Activated naive CD4-positive, alpha-beta T cell treated with anti-CD3 and anti-CD28 coated beads, Interleukin-2, amount 10 ng/mL, durations not matched to agents 7 days and 5 days (primary cell): ENCODE measurements at regions not wholly inside any gene's neighbourhood (a gene's known extent, or its start where the extent isn't known, plus 50 kb on each side); places are given as distances from the start of the nearest gene placed in this dataset.
"Not testable (repeated sequence)": the region's sequence is repeated elsewhere in the genome, so short reads cannot be mapped to it uniquely, and the experiment has no call there.

Experiments
- CTCF ChIA-PET: fragments of 350-600 bp; sonication (Branson Sonifier 250); formaldehyde crosslinking; loops from one replicate; lab custom pipeline; 2021; ENCODE audit warnings: antibody characterized with exemption; lab: Charles Lee
- DNase-seq: peaks from one replicate; pipeline ENCODE4 v3.0.0-alpha.2; 2020
- H3K27ac Mint-ChIP-seq: one replicate; pipeline ENCODE4 v1.8.0; 2021; ENCODE audit warnings: mild to moderate bottlenecking, moderate library complexity, mixed read lengths
- H3K27me3 Mint-ChIP-seq: one replicate; pipeline ENCODE4 v1.8.0; 2021; ENCODE audit warnings: mild to moderate bottlenecking, mixed read lengths
- H3K36me3 Mint-ChIP-seq: one replicate; pipeline ENCODE4 v1.8.0; 2021; ENCODE audit warnings: mixed read lengths
- H3K4me1 Mint-ChIP-seq: one replicate; pipeline ENCODE4 v1.8.0; 2021; ENCODE audit warnings: mixed read lengths
- H3K4me3 Mint-ChIP-seq: one replicate; pipeline ENCODE4 v1.8.0; 2021; ENCODE audit warnings: mild to moderate bottlenecking, moderate library complexity, mixed read lengths
- H3K9me3 Mint-ChIP-seq: one replicate; pipeline ENCODE4 v1.8.0; 2021; ENCODE audit warnings: mixed read lengths

GRCh38 chr7:113279256-113279655, 160.9 kb upstream of the SMIM30 start:
- Mint-ChIP-seq H3K4me1 (no peaks in the 10 kb centered on the region), H3K4me3 (no peak overlapping the region), H3K36me3 (no peaks in the 10 kb centered on the region), H3K27me3 (no peaks in the 10 kb centered on the region), H3K9me3 (no peaks in the 10 kb centered on the region), H3K27ac (no peak overlapping the region)
- no peak for DNase-seq
- CTCF ChIA-PET, result no interaction called here

GRCh38 chr7:113270790-113271189, 152.4 kb upstream of the SMIM30 start:
- CTCF ChIA-PET, result no interaction called here
- Mint-ChIP-seq H3K4me1 (no peaks in the 10 kb centered on the region), H3K9me3 (peaks cover 24% of the 10 kb centered on the region)

GRCh38 chr7:113269592-113269991, 151.2 kb upstream of the SMIM30 start:
- H3K27me3 Mint-ChIP-seq, H3K4me3 Mint-ChIP-seq, DNase-seq, H3K27ac Mint-ChIP-seq, CTCF ChIA-PET, H3K4me1 Mint-ChIP-seq, H3K36me3 Mint-ChIP-seq: not testable (repeated sequence)
- peaks cover 24% of the 10 kb centered on the region for H3K9me3 Mint-ChIP-seq

More at GRCh38 chr7:113270790-113271189, 152.4 kb upstream of the SMIM30 start:
- no peaks in the 10 kb centered on the region for H3K36me3 Mint-ChIP-seq
- H3K27me3 Mint-ChIP-seq, result no peaks in the 10 kb centered on the region
- DNase-seq, result no peak
- no peak overlapping the region for H3K27ac Mint-ChIP-seq
- no peak overlapping the region for H3K4me3 Mint-ChIP-seq

GRCh38 chr7:113268757-113269156, 150.4 kb upstream of the SMIM30 start:
- no peak for DNase-seq
- H3K27me3 Mint-ChIP-seq, result no peaks in the 10 kb centered on the region
- no peak overlapping the region for H3K4me3 Mint-ChIP-seq
- peaks cover 23% of the 10 kb centered on the region for H3K9me3 Mint-ChIP-seq
- H3K27ac Mint-ChIP-seq, result no peak overlapping the region
- H3K4me1 Mint-ChIP-seq, result no peaks in the 10 kb centered on the region
- no peaks in the 10 kb centered on the region for H3K36me3 Mint-ChIP-seq
- CTCF ChIA-PET, result no interaction called here

GRCh38 chr7:113267885-113268284, 149.5 kb upstream of the SMIM30 start:
- Mint-ChIP-seq H3K9me3 (peaks cover 19% of the 10 kb centered on the region), H3K4me1 (no peaks in the 10 kb centered on the region), H3K27ac (no peak overlapping the region), H3K4me3 (no peak overlapping the region), H3K36me3 (no peaks in the 10 kb centered on the region), H3K27me3 (no peaks in the 10 kb centered on the region)
- CTCF ChIA-PET, result no interaction called here
- DNase-seq, result no peak

- Mint-ChIP-seq H3K27me3 (no peaks in the 10 kb centered on the region), H3K4me3 (no peak overlapping the region), H3K27ac (no peak overlapping the region), H3K9me3 (peaks cover 16% of the 10 kb centered on the region), H3K36me3 (no peaks in the 10 kb centered on the region), H3K4me1 (no peaks in the 10 kb centered on the region)
- CTCF ChIA-PET, result no interaction called here
- DNase-seq, result no peak
Observed at GRCh38 chr7:113267271-113267670, 148.9 kb upstream of the SMIM30 start.

GRCh38 chr7:113263749-113264148, 145.4 kb upstream of the SMIM30 start:
- H3K27ac Mint-ChIP-seq, result no peak overlapping the region
- peaks cover 10% of the 10 kb centered on the region for H3K9me3 Mint-ChIP-seq
- no peak overlapping the region for H3K4me3 Mint-ChIP-seq
- CTCF ChIA-PET, result no interaction called here
- H3K27me3 Mint-ChIP-seq, result no peaks in the 10 kb centered on the region
- H3K4me1 Mint-ChIP-seq, result no peaks in the 10 kb centered on the region
- no peak for DNase-seq
- H3K36me3 Mint-ChIP-seq, result no peaks in the 10 kb centered on the region

DNA sequence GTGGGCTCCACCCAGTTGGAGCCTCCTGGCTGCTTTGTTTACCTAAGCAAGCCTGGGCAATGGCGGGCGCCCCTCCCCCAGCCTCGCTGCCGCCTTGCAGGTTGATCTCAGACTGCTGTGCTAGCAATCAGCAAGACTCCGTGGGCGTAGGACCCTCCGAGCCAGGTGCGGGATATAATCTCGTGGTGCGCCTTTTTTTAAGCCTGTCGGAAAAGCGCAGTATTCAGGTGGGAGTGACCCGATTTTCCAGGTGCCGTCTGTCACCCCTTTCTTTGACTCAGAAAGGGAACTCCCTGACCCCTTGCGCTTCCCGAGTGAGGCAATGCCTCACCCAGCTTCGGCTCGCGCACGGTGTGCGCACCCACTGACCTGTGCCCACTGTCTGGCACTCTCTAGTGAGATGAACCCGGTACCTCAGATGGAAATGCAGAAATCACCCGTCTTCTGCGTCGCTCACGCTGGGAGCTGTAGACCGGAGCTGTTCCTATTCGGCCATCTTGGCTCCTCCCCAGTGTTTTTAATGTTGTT, 144.9 kb upstream of the SMIM30 start:
- H3K4me1 Mint-ChIP-seq, H3K36me3 Mint-ChIP-seq, H3K27ac Mint-ChIP-seq, CTCF ChIA-PET, H3K27me3 Mint-ChIP-seq, H3K4me3 Mint-ChIP-seq, DNase-seq, H3K9me3 Mint-ChIP-seq: not testable (repeated sequence)

- H3K27ac Mint-ChIP-seq, result no peak overlapping the region
- CTCF ChIA-PET, result no interaction called here
- no peak for DNase-seq
Observed at GRCh38 chr7:113256883-113257531, 138.7 kb upstream of the SMIM30 start.

DNA sequence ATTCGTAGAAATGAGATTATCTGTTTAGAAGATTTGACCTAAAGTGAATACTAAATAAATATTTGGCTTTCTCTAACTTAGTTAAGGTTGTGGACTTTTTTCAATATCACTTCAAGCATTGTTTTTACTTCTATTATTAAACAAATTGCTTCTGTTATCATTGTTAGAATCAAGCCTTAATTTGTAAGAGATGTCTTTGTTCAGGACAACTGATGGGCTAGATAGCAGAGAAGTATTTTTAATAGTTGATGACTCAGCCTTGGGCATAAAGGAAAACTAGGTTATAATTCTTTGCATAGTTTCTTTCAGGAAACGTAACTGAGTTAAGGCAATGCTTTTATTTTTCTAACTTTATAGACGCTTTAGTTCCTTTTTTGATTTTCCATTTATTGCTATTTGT, 128.8 kb upstream of the SMIM30 start:
- CTCF ChIA-PET, result no interaction called here
- H3K36me3 Mint-ChIP-seq, result no peaks in the 10 kb centered on the region
- no peak overlapping the region for H3K4me3 Mint-ChIP-seq
- DNase-seq, result no peak
- no peaks in the 10 kb centered on the region for H3K4me1 Mint-ChIP-seq
- peaks cover 5% of the 10 kb centered on the region for H3K9me3 Mint-ChIP-seq
- H3K27ac Mint-ChIP-seq, result no peak overlapping the region
- no peaks in the 10 kb centered on the region for H3K27me3 Mint-ChIP-seq

More at GRCh38 chr7:113256883-113257531, 138.7 kb upstream of the SMIM30 start:
- Mint-ChIP-seq H3K27me3 (no peaks in the 10 kb centered on the region), H3K4me3 (no peak overlapping the region), H3K9me3 (peaks cover 2% of the 10 kb centered on the region), H3K36me3 (no peaks in the 10 kb centered on the region), H3K4me1 (no peaks in the 10 kb centered on the region)

DNA sequence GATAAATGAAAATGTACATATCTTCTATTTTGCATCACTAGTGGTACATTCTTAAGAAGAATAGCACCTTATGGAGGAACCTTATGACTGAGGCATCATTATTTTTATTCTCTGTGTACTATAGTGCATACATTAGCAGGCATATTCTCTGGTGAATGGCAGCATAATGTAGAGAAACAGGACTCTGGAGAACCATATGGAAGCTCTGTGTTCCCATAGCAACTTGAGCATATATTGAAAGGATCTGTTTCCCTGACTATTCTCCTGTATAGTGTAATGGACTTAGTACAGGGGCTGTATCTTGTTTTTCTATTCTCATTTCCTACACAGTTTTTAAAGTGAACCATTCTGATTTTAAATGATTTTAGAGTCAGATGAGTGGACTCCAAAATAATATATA, 128.4 kb upstream of the SMIM30 start:
- CTCF ChIA-PET, result no interaction called here
- Mint-ChIP-seq H3K27me3 (no peaks in the 10 kb centered on the region), H3K27ac (no peak overlapping the region), H3K4me3 (no peak overlapping the region), H3K4me1 (no peaks in the 10 kb centered on the region), H3K36me3 (no peaks in the 10 kb centered on the region), H3K9me3 (peaks cover 5% of the 10 kb centered on the region)
- no peak for DNase-seq

- H3K27me3 Mint-ChIP-seq, result no peaks in the 10 kb centered on the region
- no peak overlapping the region for H3K4me3 Mint-ChIP-seq
- no peak overlapping the region for H3K27ac Mint-ChIP-seq
- H3K4me1 Mint-ChIP-seq, result no peaks in the 10 kb centered on the region
- peaks cover 2% of the 10 kb centered on the region for H3K9me3 Mint-ChIP-seq
- no peaks in the 10 kb centered on the region for H3K36me3 Mint-ChIP-seq
- DNase-seq, result no peak
- CTCF ChIA-PET, result no interaction called here
Observed at GRCh38 chr7:113232885-113233284, 114.5 kb upstream of the SMIM30 start.

GRCh38 chr7:113230691-113231090, 112.3 kb upstream of the SMIM30 start:
- Mint-ChIP-seq H3K27ac (no peak overlapping the region), H3K4me3 (no peak overlapping the region), H3K27me3 (no peaks in the 10 kb centered on the region), H3K4me1 (no peaks in the 10 kb centered on the region), H3K9me3 (no peaks in the 10 kb centered on the region), H3K36me3 (no peaks in the 10 kb centered on the region)
- CTCF ChIA-PET, result no interaction called here
- no peak for DNase-seq

DNA sequence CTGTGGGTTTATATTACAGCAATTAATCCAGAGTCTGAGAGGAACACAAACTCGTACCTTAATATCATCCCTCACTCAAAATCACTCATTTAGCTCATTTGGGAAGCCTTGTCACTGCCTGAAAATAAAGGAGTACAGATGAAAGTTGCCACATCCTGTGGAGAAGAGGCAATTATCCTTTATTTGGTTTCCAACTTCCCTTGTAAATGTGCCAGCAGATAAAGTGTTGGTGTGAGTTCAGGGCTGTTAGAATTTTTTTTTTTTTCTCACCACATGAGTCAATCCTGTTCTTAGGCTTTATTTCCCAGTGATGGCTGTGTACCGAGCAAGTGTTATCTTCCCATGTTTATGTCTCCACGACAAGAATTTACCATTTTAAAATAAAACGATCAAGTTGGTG, 99.0 kb upstream of the SMIM30 start:
- no peaks in the 10 kb centered on the region for H3K4me1 Mint-ChIP-seq

DNA sequence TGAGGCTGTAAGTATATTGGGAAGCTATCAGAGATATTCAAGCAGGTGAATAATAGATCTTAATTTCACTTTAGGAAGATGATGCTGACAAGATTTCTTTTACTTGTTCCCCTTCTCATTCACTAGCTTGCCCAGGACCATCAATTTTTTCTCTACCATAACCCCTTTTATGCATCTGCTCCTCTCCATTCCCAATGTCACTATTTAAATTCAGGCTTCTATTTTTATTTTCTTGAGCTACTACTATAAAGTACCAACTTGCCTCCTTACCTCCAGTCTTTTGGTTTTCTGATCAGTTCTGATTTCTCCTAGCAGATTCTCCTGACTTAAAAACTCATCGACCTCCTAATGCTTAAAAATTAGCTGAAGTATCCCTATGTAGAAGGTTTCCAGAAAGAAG, 97.7 kb upstream of the SMIM30 start:
- no peak for DNase-seq
- no peaks in the 10 kb centered on the region for H3K4me1 Mint-ChIP-seq
- no peak overlapping the region for H3K27ac Mint-ChIP-seq
- no peaks in the 10 kb centered on the region for H3K27me3 Mint-ChIP-seq
- no peaks in the 10 kb centered on the region for H3K36me3 Mint-ChIP-seq
- no peaks in the 10 kb centered on the region for H3K9me3 Mint-ChIP-seq
- no peak overlapping the region for H3K4me3 Mint-ChIP-seq
- CTCF ChIA-PET, result no interaction called here

More for the DNA sequence above, 99.0 kb upstream of the SMIM30 start:
- H3K9me3 Mint-ChIP-seq, result no peaks in the 10 kb centered on the region
- DNase-seq, result no peak
- CTCF ChIA-PET, result no interaction called here
- no peaks in the 10 kb centered on the region for H3K36me3 Mint-ChIP-seq
- H3K27me3 Mint-ChIP-seq, result no peaks in the 10 kb centered on the region
- no peak overlapping the region for H3K4me3 Mint-ChIP-seq
- H3K27ac Mint-ChIP-seq, result no peak overlapping the region
